ENCODE measurements at regions not wholly inside any gene's neighbourhood (a gene's known extent, or its start where the extent isn't known, plus 50 kb on each side); places are given as distances from the start of the nearest gene placed in this dataset.

DNA sequence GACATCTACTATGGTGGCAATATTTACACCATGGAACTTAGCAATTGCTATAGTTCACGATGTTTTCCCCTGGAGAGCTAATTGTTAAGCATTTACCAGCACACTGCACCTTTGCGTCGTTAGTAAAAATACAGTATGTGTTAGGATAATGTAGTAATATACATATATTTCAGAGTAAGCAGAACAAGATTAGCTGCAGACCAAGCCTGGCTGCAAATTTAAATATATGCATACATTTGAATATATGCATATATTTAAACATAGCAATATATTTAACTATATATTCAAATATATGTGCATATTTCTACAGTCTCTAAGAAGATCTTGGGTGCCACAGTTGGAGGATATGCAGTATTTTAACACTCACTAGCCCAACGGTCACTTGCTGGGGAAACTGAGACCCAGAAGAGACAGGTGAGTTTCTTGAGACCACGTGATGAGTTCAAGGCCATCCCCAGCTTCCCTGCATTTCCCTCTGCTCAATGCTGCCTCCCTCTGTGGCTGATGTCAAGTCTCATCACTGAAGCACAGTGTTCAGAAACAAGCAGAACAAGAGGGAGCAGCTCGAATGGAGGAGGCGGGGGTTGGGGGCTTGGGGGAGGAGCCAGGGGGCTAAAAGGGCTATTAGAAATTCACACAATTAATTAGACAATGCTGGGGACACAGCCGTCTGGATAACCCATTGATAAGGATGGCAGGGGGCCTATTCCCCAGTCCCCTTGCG lies 708.0 kb downstream of the MED13L start:
- DNase-seq, result no peak

DNA sequence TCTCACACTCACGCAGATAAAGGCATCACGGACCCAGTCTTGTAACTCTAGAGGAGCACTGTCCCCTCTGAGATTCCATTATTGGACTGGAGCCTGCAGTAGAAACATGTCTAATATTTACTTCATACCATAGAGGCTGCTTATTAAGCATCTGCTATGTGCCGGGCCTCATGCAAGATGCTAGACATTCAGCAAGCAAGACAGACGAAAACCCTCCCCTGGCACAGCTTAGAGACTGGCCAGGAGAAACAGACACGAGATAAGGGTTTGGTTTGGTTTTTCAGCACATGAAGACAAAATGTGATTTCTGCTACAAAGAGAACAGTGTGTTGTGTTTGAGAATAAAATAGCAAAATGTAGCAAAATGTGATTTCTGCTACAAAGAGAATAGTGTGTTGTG lies 719.2 kb downstream of the MED13L start:
- no peak for DNase-seq

DNA sequence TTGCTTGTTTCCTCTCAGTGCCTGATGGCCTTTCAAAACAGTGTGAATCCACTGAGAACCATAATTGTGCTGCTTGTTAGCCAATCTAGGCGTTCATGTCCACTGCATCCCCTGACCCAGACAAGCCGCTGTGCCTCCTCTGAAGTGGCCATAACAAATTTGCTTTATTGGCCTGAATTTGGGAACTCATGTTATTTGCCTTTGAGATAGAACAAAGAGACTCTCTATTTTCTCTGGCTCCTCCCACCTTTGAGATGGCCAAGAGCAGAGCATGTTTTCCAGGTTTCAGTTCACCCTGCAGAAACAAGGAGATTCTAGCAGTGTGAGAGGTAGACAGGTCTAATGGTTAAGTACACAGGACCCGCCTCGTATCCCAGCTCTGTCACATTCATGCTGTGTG lies 723.9 kb downstream of the MED13L start:
- no peak for DNase-seq

DNA sequence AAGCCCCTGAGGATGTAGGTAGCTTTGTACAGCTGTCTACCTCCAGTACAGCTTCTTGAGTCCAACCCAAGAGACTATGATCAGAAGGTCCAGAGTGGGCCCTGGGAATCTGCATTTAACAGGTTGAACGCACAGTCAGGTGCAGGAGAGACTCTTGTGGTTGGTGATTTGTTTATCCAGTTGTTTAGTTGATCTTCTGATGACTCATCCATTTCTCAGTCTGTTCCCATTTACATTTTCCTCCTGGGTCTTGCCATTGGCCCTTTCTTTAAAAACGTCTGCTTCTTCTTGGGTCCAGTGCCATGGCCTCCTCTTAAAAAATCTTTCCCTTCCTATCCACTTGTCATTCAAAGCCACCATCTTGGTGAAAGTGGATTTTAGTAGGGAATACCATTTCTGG lies 734.2 kb downstream of the MED13L start:
- DNase-seq, result no peak

DNA sequence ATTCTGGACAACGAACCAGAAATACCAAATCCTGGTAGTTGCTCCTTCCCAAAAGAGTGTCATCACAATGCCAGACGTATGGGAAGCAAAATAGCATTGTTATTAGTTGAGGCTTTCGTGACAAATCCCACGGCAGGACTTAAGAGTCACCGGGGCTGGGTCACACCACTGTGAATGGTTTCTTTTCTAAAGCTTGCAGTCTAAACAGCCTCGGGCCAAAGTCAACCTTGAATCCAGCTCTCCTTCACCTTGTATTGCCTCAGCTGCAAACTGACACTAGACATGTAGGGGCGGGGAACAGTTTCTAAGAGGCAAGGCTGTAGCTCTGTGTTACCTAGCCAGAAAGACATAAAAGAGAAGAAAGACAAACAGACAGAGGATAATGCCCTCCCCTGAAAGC lies 734.8 kb downstream of the MED13L start:
- no peak for DNase-seq

DNA sequence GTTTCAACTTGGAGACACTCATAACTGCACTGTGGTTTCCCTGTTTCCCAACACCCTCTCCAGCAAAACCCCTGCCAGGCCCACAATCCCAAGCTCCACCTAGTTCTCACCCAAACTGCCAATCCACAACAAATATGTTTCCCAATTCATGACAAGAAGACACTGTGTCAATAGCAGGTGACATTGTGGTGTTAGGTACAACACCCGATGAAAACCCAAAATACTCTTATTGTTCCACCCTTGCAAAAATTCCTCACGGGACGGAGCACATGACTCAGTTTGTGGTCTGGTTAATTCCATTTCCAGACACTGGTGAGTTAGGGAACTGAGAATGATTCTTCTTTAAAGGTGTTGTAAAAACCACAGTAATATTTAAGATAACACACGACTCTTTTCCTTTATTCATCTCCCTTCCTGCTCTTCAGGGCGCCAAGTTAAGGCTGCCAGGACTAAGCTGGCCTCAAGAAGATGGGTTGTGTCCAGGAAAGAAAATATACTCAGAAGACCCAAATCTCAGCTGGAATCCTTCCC lies 735.5 kb downstream of the MED13L start:
- DNase-seq, result no peak

DNA sequence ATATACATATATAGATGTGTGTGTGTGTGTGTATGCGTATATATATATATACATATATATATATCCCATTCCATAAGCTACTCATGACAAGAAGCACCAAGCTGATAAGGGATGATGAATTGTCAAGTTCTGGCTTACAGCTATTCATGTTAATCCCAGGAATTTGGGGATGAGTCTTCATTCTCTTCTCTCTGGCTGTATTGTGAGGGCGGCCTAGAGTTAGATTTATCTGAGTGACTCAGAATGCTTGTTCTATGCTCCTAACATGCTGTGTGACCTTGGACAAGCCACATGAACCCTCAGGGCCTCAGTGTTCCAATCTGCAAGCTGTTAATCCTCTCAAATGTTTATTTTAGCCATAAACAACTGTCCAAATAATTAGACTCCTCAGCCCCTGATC lies 749.0 kb downstream of the MED13L start:
- DNase-seq, result no peak

DNA sequence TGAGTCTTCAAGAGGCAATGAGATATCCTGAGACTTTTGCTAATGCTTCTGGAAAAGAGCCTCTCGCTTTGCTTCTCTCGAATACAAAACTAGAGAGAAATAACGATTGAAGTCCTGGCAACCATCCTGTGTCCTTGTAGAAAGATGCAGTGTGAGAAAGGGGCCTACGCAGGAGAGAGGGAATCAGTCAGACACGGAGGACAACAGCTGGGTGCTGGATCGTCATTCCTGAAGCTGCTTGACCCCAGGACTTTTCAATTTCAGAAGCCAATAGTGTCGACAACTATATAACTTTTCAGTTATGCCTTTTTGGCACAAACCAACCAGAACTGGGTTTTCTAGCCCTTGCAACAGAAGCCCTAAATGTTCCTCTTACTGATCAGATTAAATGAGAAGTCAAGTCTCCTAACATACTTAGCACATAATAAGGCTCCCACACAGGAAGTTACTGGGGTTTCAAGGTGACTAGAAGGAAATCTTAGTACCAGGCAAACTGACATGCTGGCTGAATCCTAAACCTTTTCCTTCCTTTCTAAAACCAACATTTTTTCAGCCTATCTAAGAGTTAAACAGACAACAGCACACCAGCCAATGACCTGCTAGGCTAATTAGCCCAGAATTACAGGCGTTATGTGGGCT lies 755.6 kb downstream of the MED13L start:
- no peak for DNase-seq

DNA sequence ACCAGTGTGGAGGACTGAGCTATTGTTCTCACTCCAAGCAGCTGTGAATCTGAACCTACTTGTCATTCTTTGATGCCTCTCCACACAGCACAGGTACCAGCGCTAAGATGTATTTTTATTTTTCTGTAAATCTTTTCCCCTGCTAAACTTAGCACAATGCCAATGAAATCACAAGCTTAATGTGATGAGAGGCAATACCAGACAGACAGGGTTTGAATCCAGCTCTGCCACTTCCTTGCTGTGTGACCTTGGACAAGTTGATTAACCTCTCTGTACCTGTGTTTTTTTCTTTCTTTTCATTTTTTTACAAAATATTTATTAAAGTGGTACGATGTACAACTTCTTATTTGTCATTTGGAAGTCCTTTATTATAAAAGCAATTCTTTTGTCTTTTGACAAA lies 757.6 kb downstream of the MED13L start:
- DNase-seq, result no peak

DNA sequence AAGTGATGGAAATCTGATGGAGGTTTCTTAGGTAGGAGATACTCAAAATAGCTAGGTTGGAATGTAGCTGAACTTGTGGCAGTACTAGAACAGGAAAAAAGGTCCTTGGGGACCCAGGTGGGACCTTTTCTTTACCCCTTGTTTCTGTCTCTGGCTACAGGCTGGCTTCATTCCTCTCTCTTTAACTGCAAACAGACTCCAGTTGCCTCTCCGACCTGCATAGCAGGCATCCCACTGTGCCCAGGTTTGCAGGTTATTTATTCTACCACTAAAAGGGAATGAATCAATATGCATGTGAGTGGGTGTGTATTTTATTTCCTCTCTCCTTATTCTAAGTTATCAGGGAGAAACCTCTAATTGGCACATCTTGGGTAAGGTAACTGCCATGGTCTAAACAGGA lies 758.1 kb downstream of the MED13L start:
- no peak for DNase-seq

DNA sequence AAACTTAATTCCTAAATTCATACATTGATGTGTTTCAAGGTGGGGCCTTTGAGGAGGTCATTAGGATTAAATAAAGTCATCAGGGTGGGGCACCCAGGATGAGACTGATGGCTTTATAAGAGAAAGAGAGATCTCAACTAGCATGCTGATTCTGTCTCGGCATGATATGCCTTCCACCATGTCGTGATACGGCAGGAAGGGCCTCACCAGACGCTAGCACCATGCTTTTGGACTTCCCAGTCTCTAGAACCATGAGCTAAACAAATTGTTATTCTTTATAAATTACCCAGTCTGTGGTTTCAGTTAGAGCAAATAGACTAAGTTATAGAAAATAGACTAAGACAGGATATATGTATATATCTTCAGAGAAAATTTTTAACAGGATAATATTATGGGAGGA lies 759.6 kb downstream of the MED13L start:
- no peak for DNase-seq

DNA sequence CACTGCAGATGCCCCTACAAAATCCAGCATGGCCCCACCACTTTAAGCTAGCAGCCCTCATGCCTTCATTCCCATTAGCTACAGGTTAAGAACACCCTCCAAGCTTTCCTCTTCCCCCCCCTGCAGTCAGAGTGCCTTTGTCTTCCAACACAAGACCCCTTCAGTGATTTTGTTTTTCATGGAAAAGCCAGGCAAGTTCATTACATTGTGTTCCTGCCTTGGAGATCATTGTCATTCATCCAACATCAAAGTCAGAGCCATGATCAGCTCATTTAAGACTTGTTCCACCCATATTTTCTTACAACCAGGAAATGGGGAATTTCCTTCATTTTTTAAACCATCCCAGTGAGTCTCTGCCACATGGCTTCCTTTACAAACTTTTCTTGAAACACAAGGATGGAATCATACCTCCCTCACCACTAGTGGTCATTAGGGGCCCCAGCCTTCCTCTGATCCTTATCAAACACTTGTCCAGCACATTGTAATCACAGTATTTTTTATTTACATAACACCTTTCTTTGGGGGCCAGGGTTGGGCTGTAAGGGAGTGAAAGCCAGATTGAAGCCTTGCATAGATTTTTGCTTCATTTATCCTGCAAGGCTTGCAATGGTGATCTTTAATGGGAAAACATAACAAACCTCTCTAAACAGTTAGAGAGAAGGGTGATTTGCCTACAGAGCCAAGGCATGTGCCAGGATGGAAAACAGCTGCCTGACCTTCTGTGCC lies 765.3 kb downstream of the MED13L start:
- no peak for DNase-seq

DNA sequence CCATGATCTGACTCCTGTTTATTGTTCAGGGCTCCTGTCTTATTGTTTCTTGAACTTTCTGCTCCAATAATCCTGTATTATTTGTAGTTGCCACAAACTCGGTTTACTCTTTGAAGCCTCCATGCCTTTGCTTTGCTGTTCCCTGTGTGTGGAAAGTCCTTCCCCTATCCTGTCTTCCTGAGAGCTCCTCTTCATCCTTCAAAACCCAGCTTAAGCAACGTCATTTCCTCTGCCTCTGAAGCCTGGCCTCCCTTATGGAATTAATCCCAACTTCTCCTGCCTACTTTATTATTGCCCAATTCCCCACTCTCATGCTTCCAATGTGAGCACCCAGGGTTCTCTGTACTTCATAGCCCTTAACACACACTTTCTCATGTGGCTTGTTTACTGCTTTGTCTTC lies 766.2 kb downstream of the MED13L start:
- DNase-seq, result no peak

DNA sequence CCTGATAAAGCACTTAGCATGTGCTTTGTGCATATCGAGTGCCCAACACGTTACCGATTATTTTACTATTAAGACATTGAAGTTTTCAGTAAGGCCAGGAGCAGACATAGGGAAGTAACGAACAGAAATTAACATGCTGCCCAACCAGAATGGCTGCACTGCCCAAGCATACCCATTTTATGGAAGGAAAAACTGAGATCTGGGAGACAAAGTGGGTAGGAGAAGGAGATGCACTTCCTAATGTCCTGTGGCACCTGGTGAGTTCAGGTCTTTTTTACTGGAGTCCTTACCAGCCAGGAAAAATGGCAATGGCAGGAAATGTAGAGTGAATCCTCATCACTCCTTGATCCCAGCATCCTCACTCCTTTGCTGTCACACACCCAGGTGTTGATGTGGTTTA lies 768.5 kb downstream of the MED13L start:
- no peak for DNase-seq

DNA sequence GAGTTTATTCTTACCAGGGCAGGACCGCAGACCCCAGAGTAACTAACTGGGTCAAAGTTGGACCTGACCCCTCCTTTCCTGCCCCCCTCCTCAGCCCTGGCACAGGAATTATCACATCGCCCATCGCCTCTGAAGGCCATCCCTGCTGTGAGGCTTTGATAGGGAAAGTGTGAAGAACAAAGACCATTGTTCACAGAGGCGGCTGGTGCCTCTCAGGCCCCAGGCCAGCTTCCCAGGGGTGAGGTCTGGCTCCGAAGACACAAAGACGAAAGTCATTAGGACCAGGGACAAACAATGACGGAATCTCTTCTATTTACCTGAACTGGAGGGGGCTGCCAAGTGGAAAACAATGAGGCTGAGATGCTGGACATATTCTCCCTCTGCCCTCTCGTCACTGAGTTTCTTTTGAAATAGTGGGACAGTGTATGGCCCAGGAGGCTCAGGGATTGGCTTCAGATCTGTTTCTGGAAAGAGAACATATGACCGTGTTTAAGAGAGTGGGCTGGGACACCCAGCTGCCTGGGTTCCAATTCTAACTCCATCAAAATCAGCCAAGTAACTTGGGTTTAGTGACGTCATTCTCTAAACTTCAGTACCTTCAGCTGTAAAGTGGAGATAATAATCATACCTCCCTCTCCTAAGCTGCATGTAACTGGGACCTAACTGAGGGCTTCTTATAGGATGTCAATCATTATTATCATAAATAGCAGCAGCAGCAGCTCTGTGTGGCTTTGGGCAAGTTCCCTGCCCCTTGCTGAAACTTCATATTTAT lies 769.4 kb downstream of the MED13L start:
- DNase-seq, result no peak

DNA sequence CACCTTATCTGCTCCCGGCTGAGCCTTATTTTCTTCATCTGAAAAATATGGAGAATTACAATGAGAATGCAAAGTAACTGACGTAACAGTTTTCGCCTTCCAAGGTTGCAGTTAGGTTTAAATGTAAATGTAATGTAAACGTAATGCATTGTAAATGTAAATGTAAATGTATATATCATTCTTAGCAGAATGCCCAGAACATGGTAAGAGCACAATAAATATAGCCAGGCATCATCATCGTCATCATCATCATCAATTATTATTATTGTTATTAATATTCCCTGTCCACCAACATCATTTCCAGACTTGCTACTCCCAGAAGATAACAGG lies 770.0 kb downstream of the MED13L start:
- DNase-seq, result no peak

DNA sequence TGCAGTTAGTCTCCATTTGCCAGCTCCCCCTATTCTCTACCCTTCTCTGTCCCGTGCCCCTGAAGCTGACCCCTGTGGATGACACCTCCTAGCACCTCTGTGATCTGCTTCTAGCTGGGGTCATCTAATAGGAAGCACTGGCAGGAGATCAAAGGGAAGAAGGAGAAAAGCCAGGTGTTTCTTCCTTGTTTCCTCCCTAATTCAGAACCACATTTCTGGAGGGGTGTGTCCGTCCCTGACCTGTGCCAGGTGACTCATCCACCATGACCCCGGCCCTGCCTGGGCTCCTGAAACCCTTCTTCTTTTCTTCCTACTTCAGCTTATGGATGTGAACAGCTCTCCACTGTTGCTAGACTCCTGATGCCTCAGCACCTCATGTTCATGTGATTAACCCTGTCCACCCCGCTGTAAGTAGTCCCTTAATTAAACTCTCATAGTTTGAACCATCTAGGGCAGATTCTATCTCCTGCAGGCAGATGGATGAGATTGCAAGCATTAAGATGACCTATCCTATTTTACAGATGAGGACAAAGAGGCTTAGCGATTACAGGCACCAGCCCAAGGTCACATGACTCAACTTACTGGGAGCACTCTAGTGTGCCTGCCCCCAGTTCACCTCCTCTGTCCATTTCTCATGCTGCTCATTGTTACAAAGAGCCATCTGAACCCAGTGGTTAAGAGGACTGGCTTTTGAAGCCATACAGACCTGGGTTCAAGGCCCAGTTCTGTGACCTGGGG lies 770.5 kb downstream of the MED13L start:
- no peak for DNase-seq

DNA sequence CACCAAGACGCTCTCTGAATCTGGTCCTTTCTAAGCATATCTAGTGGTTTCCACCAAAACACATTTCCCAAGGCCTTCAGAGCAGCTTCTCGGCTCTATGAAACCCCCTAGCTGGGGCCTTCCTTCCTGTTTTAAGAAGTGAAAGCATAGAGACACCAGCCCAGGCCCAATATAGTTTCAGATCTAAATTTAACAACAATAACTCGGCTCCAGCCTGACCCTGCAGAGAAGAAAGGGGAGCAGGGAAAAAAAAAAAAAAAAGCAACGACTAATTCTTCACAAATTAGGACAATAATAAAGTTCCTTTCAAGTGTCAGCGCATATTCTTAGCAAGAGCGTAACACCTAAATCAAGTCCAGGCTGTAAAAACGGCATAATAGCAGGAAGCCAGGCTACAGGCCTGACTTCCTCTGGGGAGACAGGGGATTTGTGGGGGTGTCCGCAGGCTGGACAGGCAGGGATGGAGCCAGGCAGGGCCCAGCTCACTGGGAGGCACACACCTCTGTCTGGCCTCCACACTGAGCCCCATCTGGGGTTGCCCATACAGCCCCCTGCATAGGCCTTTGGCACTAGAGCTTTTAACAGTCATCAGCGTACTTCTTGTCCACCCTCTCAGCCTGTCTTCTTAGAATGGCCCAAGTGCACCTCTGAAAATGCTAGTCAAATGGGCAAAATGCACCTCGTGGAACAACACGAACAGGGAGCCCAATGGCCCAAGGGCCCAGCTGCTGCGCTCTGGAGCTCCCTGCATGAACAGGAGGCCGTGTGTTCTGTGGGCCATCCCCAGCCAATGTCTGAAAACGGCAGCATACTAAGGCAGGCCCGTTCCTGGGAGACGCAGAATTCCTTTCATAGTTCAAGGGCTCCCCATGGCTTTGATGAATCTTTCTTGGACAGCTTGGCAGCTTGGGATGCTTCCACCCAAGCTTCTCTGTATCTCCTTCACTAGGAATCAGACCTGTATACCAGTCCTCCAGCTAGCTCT lies 772.9 kb downstream of the MED13L start:
- no peak for DNase-seq

DNA sequence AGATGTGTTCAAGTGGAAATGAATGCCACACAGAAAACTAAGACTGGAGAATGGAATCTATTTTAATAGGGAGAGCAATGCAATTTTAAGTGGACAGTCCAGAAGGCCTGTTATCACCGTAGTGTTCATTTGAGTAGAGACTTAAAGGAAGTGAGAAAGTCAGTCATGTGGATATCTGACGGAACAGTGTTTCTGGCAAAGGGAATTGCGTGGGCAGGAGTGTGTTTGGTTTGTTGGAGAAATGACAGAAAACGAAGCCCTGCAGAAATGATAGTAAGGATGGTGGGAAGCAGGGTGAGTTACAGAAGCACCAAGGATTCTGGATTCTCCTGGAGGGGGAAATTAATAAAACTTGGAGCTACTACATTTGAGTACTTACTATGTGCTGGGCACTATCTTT lies 776.6 kb downstream of the MED13L start:
- DNase-seq, result no peak

DNA sequence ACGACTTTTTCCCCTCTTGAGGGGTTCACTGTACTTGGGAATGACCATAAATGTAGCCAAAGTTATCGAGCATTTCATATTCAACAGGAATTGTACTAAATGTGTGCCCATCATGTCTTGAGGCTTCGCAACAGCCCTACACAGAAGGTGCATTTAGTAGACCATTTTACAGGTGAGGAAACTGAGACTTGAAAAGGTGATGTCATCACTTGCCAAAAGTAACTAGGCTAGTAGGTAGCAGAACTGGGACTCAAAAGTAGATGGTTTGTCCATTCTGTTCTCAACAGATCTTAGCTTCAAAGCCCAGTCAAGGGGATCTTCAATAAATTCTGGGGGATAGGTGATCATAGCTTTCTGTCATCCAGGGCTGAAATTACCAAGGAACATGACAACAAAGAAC lies 782.2 kb downstream of the MED13L start:
- no peak for DNase-seq

DNA sequence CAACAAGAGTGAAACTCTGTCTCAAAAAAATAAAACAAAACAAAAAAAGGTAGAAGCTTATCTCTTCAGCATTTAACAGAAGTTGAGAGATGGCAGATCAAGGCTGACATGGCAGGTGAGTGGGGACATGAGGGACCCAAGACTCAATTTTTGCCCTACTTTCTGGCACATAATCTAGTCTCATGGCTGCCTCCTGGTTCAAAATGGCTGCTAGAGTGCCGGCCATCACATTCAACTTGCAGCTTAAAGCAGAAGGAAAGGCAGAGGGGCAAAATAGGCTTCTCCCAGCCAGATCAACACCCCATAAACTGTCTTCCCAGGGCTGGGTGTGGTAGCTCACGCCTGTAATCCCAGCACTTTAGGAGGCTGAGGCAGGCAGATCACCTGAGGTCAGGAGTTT lies 784.9 kb downstream of the MED13L start:
- DNase-seq, result no peak

Measured in NCI-H2227 treated with DMSO at 0.1 percent for 48 hours (cell line).